ENCODE measurements at regions not wholly inside any gene's neighbourhood (a gene's known extent, or its start where the extent isn't known, plus 50 kb on each side); places are given as distances from the start of the nearest gene placed in this dataset.

DNA sequence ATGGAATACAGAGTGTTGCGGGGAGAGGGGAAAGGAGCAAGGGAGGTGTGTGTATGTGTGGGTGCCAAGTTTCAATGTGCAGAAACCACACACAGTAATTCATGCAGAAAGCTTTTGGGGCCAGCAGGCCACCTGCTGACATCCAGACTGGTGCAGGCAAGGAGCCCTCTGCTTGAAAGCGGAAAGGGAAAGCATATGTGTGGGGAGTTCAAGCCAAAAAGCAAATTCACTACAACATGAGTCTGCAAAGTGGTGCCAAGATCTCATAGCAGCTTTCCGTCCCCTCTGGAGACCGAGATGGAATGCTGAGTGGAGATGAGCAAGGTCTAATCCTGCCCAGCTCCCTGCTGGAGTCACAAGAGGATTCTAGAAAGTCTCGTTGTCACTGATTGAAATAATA, 159.7 kb upstream of the VLDLR start:
- Histone ChIP-seq H3K36me3 (ENCODE audit: control insufficient read depth in 2 of 2, insufficient read depth in 1 of 2, low read length in 2 of 2) (no peaks in the 10 kb centered on the region), H3K4me1 (ENCODE audit: control insufficient read depth, insufficient read depth, low read length) (peaks cover 7% of the 10 kb centered on the region; the same call in 1 of the 2 replicates), H3K4me3 (ENCODE audit: low read depth, low read length) (no peak overlapping the region), H3K27ac (ENCODE audit: extremely low read depth, low read depth, low read length) (no peak overlapping the region), H3K9me3 (ENCODE audit: control insufficient read depth, insufficient read depth, low read depth, low read length) (no peaks in the 10 kb centered on the region)
- POLR2A ChIA-PET = no interaction called here
- TF ChIP-seq ZBTB10 (tag by site-specific recombination; IDR thresholded peaks at IDR 0.05) (no peak), ZNF600 (tag by site-specific recombination; IDR thresholded peaks at IDR 0.05) (no peak), ZNF112 (tag by site-specific recombination; IDR thresholded peaks at IDR 0.05) (no peak), ZNF202 (tag by site-specific recombination; IDR thresholded peaks at IDR 0.05; ENCODE audit: borderline replicate concordance) (no peak), ZNF26 (tag by site-specific recombination; IDR thresholded peaks at IDR 0.05) (no peak), PBX3 (CRISPR knock-in tag; IDR thresholded peaks at IDR 0.05) (no peak), ZNF76 (tag by site-specific recombination; IDR thresholded peaks at IDR 0.05; ENCODE audit: borderline replicate concordance, low read depth) (no peak)
- CTCF ChIA-PET = no interaction called here

- Histone ChIP-seq H3K36me3 (ENCODE audit: control insufficient read depth in 2 of 2, insufficient read depth in 1 of 2, low read length in 2 of 2) (no peaks in the 10 kb centered on the region), H3K4me1 (ENCODE audit: control insufficient read depth, insufficient read depth, low read length) (peaks cover 18% of the 10 kb centered on the region), H3K27ac (ENCODE audit: extremely low read depth, low read depth, low read length) (no peak overlapping the region), H3K9me3 (ENCODE audit: control insufficient read depth, insufficient read depth, low read depth, low read length) (no peaks in the 10 kb centered on the region), H3K4me3 (ENCODE audit: low read depth, low read length) (no peak overlapping the region)
- ChIA-PET CTCF (no interaction called here), POLR2A (no interaction called here)
- no peak for TF ChIP-seq ZNF24 (tag by site-specific recombination; IDR thresholded peaks at IDR 0.05)
- TF ChIP-seq ZNF121 (tag by site-specific recombination; IDR thresholded peaks at IDR 0.05) = no peak
- no peak for TF ChIP-seq KLF9 (tag by site-specific recombination; IDR thresholded peaks at IDR 0.05; ENCODE audit: low read depth)
- no peak for TF ChIP-seq ZNF146 (tag by site-specific recombination; IDR thresholded peaks at IDR 0.05)
- no peak for TF ChIP-seq ZNF707 (tag by site-specific recombination; IDR thresholded peaks at IDR 0.05)
- TF ChIP-seq TSHZ1 (tag by site-specific recombination; IDR thresholded peaks at IDR 0.05; ENCODE audit: borderline replicate concordance) = no peak
- TF ChIP-seq ZNF654 (tag by site-specific recombination; IDR thresholded peaks at IDR 0.05; ENCODE audit: low read depth) = no peak
- no peak for TF ChIP-seq BCL6B (tag by site-specific recombination; IDR thresholded peaks at IDR 0.05)
- no peak for TF ChIP-seq KLF17 (tag by site-specific recombination; IDR thresholded peaks at IDR 0.05)
- TF ChIP-seq ZNF132 (tag by site-specific recombination; IDR thresholded peaks at IDR 0.05; ENCODE audit: borderline replicate concordance) = no peak
Observed at GRCh38 chr9:2464624-2465023, 157.0 kb upstream of the VLDLR start.
